NCI-H1694 (cell line): ENCODE measurements at regions not wholly inside any gene's neighbourhood (a gene's known extent, or its start where the extent isn't known, plus 50 kb on each side); places are given as distances from the start of the nearest gene placed in this dataset.

Experiments
- DNase-seq: peaks from one replicate; lab custom pipeline; 2025; lab: John Stamatoyannopoulos, UW

- DNase-seq, result no peak
These were observed 142.0 kb downstream of the COL6A3 start for GRCh38 chr2:237271698-237272652.
